ENCODE measurements at regions not wholly inside any gene's neighbourhood (a gene's known extent, or its start where the extent isn't known, plus 50 kb on each side); places are given as distances from the start of the nearest gene placed in this dataset.

DNA sequence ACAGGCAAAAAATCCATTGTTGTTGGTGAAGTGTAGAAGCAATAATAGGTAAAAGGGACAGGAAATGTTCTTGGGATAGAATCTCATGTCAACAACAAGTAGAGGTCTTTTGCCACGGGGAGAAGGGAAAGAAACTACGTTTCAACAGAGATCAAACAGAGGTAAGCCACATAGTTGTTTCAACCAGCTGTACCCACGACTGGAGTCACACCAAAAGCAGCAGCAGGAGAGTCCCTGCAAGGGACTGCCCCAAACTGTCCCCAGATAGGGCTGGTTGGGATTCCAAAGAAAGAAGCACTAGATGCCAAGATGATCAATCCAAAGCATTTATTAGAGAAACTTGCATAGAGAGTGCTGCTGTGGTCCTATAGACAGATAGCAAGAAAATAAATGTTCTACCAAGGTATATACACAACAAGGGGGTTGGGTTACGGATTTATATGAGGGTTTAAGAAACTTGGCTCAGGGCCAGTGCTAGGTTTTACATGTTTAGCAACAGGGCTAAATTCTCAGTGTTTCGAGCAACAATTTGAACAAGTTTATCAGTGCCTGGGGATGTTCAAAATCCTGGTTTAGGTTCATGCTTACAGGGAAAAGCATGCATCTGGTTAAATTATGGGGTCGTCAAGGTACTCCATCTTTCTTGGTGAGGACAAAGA, 466.5 kb downstream of the MMUT start:
- TF ChIP-seq, protein P1, sequence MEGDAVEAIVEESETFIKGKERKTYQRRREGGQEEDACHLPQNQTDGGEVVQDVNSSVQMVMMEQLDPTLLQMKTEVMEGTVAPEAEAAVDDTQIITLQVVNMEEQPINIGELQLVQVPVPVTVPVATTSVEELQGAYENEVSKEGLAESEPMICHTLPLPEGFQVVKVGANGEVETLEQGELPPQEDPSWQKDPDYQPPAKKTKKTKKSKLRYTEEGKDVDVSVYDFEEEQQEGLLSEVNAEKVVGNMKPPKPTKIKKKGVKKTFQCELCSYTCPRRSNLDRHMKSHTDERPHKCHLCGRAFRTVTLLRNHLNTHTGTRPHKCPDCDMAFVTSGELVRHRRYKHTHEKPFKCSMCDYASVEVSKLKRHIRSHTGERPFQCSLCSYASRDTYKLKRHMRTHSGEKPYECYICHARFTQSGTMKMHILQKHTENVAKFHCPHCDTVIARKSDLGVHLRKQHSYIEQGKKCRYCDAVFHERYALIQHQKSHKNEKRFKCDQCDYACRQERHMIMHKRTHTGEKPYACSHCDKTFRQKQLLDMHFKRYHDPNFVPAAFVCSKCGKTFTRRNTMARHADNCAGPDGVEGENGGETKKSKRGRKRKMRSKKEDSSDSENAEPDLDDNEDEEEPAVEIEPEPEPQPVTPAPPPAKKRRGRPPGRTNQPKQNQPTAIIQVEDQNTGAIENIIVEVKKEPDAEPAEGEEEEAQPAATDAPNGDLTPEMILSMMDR (conservative IDR thresholded peaks at IDR 0.05 in 1 of 2, IDR thresholded peaks at IDR 0.05 in 1 of 2; ENCODE audit: extremely low read depth in 1 of 2, insufficient read depth in 1 of 2, low read depth in 1 of 2, low read length in 2 of 2) = no peak
- no peak for TF ChIP-seq EZH2 (IDR thresholded peaks at IDR 0.05; ENCODE audit: borderline replicate concordance, low read length)

All from mammary epithelial cell (primary cell).